ENCODE measurements at regions not wholly inside any gene's neighbourhood (a gene's known extent, or its start where the extent isn't known, plus 50 kb on each side); places are given as distances from the start of the nearest gene placed in this dataset.

DNA sequence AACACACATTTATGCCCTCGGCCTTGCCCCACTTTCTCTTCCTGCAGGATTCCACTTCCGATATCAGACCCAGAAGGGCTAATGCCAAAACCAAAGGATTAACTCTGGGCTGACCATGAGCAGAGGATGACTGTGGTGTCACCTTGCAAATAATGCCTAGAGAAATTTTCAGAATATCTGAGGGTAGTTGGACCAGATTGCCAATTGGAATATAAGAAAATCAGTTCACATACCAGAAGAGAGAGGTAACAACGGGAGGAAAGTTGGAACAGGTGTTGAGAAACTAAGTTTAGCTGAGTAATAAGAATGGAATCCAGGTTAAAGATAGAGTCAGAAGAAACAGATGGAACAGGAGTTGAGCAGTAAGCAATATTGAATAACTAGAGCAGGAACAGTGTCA, 232.7 kb upstream of the UBE2E3 start:
- Histone ChIP-seq H3K79me2 (ENCODE audit: low read length) (no peaks in the 10 kb centered on the region), H3K4me1 (ENCODE audit: insufficient read depth, low read length) (peaks cover 34% of the 10 kb centered on the region), H3K36me3 (ENCODE audit: low read depth, low read length) (no peaks in the 10 kb centered on the region), H3K9ac (ENCODE audit: low read length) (peak overlapping the region; percentile 13; the same call in 1 of the 2 replicates), H2AFZ (ENCODE audit: low read length) (no peak overlapping the region), H3K27me3 (ENCODE audit: low read length) (no peaks in the 10 kb centered on the region), H3K4me3 (ENCODE audit: low read length) (peak overlapping the region; percentile 42), H3K27ac (ENCODE audit: low read length) (peak overlapping the region; percentile 71), H3K9me3 (ENCODE audit: low read length) (no peaks in the 10 kb centered on the region), H3K4me2 (ENCODE audit: low read length) (peak overlapping the region; percentile 68), H3K9me2 (replicated peaks; ENCODE audit: low read length) (no peaks in the 10 kb centered on the region), H4K20me1 (ENCODE audit: low read length) (no peaks in the 10 kb centered on the region), H3F3A (ENCODE audit: low read length, unreplicated experiment) (no peaks in the 10 kb centered on the region)
- intact Hi-C loops (cut with micrococcal nuclease): no loop called here
- BruUV-seq (replicated peaks): no TSS peak
- DNase-seq (peak; percentile 92), ATAC-seq (peak; percentile 57)
- CTCF ChIA-PET: no interaction called here
- TF ChIP-seq EZH2 (IDR thresholded peaks at IDR 0.05; ENCODE audit: low read length, unreplicated experiment): no peak
- TF ChIP-seq, protein P1, sequence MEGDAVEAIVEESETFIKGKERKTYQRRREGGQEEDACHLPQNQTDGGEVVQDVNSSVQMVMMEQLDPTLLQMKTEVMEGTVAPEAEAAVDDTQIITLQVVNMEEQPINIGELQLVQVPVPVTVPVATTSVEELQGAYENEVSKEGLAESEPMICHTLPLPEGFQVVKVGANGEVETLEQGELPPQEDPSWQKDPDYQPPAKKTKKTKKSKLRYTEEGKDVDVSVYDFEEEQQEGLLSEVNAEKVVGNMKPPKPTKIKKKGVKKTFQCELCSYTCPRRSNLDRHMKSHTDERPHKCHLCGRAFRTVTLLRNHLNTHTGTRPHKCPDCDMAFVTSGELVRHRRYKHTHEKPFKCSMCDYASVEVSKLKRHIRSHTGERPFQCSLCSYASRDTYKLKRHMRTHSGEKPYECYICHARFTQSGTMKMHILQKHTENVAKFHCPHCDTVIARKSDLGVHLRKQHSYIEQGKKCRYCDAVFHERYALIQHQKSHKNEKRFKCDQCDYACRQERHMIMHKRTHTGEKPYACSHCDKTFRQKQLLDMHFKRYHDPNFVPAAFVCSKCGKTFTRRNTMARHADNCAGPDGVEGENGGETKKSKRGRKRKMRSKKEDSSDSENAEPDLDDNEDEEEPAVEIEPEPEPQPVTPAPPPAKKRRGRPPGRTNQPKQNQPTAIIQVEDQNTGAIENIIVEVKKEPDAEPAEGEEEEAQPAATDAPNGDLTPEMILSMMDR (conservative IDR thresholded peaks at IDR 0.05; ENCODE audit: low read depth, low read length): no peak
- no peak for TF ChIP-seq EZH2phosphoT487 (IDR thresholded peaks at IDR 0.05; ENCODE audit: borderline replicate concordance, low read length)
- POLR2A ChIA-PET (ENCODE audit: unreplicated experiment): no interaction called here

DNA sequence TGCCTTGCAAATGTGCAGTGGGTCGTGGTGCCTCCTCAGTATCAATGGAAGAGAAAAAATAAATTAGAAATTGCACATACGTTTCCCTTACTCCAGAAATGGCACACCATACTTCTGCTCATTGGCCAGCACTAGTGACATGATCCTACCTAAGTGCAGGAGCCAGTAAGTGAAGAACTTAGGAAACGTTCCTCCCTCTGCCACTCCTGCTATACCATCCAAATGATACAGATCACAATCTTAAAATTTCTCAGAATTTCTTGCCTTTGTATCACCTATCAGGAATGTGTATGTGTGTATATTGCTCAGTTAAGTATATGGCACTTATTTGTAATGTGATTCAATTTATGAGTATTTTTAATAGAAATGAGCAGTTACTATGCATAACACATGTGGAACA, 237.0 kb upstream of the UBE2E3 start:
- CTCF ChIA-PET: interaction anchor here (0.6 kb wide), 1 partner anchor 620 kb away, joined by 4 read pairs; no protein-coding TSS in a partner anchor
- Histone ChIP-seq H3K9ac (ENCODE audit: low read length) (peak overlapping the region; percentile 31), H3F3A (ENCODE audit: low read length, unreplicated experiment) (no peaks in the 10 kb centered on the region), H3K9me2 (replicated peaks; ENCODE audit: low read length) (no peaks in the 10 kb centered on the region), H3K27ac (ENCODE audit: low read length) (peak overlapping the region; percentile 86), H3K4me3 (ENCODE audit: low read length) (peak overlapping the region; percentile 34), H3K4me1 (ENCODE audit: insufficient read depth, low read length) (peaks cover 43% of the 10 kb centered on the region), H4K20me1 (ENCODE audit: low read length) (no peaks in the 10 kb centered on the region), H3K36me3 (ENCODE audit: low read depth, low read length) (no peaks in the 10 kb centered on the region), H3K79me2 (ENCODE audit: low read length) (no peaks in the 10 kb centered on the region), H2AFZ (ENCODE audit: low read length) (no peak overlapping the region), H3K9me3 (ENCODE audit: low read length) (no peaks in the 10 kb centered on the region), H3K4me2 (ENCODE audit: low read length) (peak overlapping the region; percentile 74), H3K27me3 (ENCODE audit: low read length) (no peaks in the 10 kb centered on the region)
- BruUV-seq (replicated peaks): no TSS peak
- POLR2A ChIA-PET (ENCODE audit: unreplicated experiment): interaction anchor here (0.7 kb wide), 1 partner anchor 9 kb away, joined by 4 read pairs; no protein-coding TSS in a partner anchor
- TF ChIP-seq EZH2 (IDR thresholded peaks at IDR 0.05; ENCODE audit: low read length, unreplicated experiment): no peak
- TF ChIP-seq EZH2phosphoT487 (IDR thresholded peaks at IDR 0.05; ENCODE audit: borderline replicate concordance, low read length): no peak
- TF ChIP-seq, protein P1 (conservative IDR thresholded peaks at IDR 0.05; ENCODE audit: low read depth, low read length): no peak
- DNase-seq: peak; percentile 74
- intact Hi-C loops (cut with micrococcal nuclease): loop anchor here (5.0 kb wide), 1 partner anchor 51 kb away; no protein-coding TSS in a partner anchor
- peak; percentile 57 for ATAC-seq

DNA sequence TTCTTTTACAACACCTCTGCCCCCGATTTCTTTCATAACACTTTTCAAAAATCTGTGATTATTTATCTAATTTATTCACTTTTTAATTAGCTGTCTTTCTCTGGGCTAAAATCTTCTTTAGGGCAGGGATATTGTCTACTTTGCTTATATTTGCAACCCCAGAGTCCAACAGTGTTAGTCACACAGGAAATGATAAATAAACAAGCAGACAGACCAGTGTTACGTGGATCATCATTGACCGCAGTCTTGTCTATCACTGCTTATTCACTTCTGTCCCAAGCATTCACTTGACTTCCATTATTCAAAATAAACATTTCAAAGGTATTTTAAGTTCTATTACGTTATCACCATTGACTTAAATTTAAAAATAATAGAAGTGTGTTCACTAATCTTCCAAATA, 237.6 kb upstream of the UBE2E3 start:
- Histone ChIP-seq H3K9ac (ENCODE audit: low read length) (peak overlapping the region; percentile 43), H3K27me3 (ENCODE audit: low read length) (no peaks in the 10 kb centered on the region), H3K36me3 (ENCODE audit: low read depth, low read length) (no peaks in the 10 kb centered on the region), H3K4me1 (ENCODE audit: insufficient read depth, low read length) (peaks cover 37% of the 10 kb centered on the region), H3K4me3 (ENCODE audit: low read length) (peak overlapping the region; percentile 34), H3K9me3 (ENCODE audit: low read length) (no peaks in the 10 kb centered on the region), H4K20me1 (ENCODE audit: low read length) (no peaks in the 10 kb centered on the region), H3K9me2 (replicated peaks; ENCODE audit: low read length) (no peaks in the 10 kb centered on the region), H3K27ac (ENCODE audit: low read length) (peak overlapping the region; percentile 86), H2AFZ (ENCODE audit: low read length) (no peak overlapping the region), H3F3A (ENCODE audit: low read length, unreplicated experiment) (no peaks in the 10 kb centered on the region), H3K4me2 (ENCODE audit: low read length) (peak overlapping the region; percentile 74), H3K79me2 (ENCODE audit: low read length) (no peaks in the 10 kb centered on the region)
- POLR2A ChIA-PET (ENCODE audit: unreplicated experiment): interaction anchor here (0.5 to 0.7 kb wide), 2 partner anchors 9 to 65 kb away, joined by 3 to 4 read pairs; no protein-coding TSS in a partner anchor
- intact Hi-C loops (cut with micrococcal nuclease): loop anchor here (5.0 kb wide), 1 partner anchor 50 kb away; no protein-coding TSS in a partner anchor
- peak; percentile 87 for DNase-seq
- TF ChIP-seq, protein P1 (conservative IDR thresholded peaks at IDR 0.05; ENCODE audit: low read depth, low read length): no peak
- TF ChIP-seq EZH2 (IDR thresholded peaks at IDR 0.05; ENCODE audit: low read length, unreplicated experiment) (no peak), EZH2phosphoT487 (IDR thresholded peaks at IDR 0.05; ENCODE audit: borderline replicate concordance, low read length) (no peak)
- ATAC-seq: peak; percentile 85
- CTCF ChIA-PET: no interaction called here
- no TSS peak for BruUV-seq (replicated peaks)
